HG03575 (cell line): ENCODE measurements at regions not wholly inside any gene's neighbourhood (a gene's known extent, or its start where the extent isn't known, plus 50 kb on each side); places are given as distances from the start of the nearest gene placed in this dataset.
"Not testable (repeated sequence)": the region's sequence is repeated elsewhere in the genome, so short reads cannot be mapped to it uniquely, and the experiment has no call there.

Experiments
- ATAC-seq: cut with Tn5 transposase; IDR thresholded peaks from one replicate; pipeline ENCODE4 v1.9.1; 2021; ENCODE audit not compliant: unreplicated experiment, insufficient number of reproducible peaks, low FRiP score; ENCODE audit errors: extremely low read depth

DNA sequence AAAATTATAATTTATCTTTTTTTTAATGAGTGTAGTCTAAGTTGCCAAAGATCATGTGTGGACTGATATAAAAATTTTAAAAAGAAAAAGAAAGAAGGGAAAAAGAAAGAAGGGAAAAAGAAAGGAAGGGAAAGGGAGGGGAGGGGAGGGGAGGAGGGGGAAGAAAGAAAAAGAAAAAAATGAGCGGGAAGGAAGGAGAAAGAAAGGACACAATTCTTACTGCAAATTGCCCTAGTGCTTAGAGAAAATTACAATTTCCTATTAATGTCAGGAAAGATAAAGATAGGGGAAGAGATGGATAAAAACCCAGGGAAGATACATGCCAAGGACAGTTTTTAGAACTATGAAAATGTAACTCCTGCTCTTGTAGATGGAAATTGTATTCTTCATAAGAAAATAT is 789.7 kb upstream of the GRAMD2B start:
- ATAC-seq: no peak

DNA sequence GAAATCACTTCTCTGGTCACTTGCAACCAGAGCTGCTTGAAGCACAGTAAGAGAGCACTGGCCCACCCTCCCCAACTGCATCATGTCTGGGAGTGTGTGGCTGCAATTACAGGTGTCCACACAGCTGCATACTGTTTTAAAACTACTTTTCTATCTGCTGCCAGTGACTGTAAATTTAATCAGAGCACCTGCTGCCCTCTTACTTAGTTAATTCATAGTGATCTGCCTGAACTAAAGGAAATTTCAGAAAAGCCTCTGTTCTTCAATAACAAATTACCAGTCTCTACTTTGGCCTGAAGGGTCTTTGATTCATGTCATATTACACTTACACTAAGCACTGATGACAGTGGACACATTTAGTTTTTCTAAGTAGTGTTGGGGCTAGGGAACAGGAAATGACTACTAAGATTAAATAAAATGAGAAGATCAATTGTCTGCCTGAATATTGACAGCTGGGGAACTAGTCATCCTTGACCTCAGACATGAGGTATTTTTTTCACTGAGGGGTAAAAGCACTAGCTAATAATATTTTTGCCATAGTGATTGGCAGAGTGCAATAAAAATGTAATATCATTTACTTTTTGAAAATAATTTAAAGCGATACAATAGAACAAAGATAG is 788.9 kb upstream of the GRAMD2B start:
- ATAC-seq: no peak

DNA sequence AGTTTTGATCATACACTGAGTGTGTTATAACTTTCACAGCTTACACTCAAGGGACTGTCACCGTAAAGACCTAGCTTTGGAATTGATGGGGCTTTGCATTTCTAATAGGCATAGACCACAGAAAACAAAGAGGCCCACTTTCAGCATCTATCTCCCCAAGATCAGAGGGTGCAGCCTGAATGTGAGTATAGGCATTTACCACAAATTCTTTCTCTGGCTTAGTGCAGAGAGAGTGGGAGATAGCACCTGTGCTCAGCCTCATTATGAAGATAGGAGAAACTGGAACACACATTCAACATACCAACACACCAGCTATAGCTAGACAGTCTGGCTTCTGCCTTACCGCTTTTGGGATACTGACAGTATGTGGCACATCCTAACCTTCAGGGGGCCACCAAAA is 783.4 kb upstream of the GRAMD2B start:
- ATAC-seq: no peak

DNA sequence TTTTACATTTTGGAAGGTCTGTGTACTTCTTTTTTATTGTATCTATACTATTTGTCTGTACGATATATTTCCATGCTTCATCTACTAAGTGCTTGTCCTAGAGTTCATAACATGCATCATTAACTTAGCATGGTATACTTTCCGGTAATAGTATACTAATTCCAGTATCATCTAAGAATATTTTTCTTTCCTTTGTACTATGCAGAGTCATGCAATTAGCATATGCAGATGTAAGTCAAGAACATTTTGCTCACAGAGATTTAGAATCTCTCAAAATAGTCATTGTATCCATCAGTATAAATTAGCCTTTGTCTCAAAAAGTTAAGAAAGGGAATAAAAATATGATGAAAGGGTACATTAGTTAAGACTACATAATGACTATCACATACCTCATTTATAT is 770.4 kb upstream of the GRAMD2B start:
- no peak for ATAC-seq

DNA sequence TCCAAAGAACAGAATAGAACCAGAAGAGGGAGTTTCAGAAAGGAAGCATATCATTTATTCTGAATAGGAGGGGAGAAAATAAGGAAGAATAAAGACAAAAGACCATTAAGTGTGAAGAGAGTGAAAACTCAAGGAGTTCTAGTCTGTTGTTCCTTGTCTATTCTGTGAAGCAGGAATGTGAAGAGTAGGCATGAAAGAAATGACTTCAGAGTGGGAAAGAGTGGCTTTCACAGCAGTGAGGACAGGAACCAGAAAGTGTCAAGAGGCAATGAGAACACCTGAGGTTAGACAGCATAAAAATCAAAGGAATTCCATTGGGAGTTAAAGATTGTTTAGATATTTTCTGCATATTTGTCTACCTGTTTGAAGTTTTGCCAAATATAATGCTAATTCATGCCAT is 768.8 kb upstream of the GRAMD2B start:
- ATAC-seq: no peak

DNA sequence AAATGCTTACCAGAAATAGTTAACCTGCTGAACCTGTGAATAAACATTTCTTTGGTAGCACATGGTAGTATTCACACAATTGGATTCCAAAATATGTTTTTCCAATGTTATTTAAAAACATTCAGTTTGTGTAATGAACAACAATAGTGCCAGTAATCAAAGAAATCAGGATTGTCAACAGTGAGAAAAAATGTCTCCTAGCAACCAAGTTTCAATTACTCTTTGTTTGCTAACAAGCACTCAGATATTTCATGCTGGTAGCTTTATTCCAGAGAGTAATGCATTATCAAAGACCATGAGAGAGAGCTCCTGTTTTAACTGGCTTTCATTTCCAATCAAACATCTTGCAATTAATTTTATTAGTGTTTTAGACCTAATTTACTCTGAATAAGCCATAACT is 768.1 kb upstream of the GRAMD2B start:
- ATAC-seq: no peak

DNA sequence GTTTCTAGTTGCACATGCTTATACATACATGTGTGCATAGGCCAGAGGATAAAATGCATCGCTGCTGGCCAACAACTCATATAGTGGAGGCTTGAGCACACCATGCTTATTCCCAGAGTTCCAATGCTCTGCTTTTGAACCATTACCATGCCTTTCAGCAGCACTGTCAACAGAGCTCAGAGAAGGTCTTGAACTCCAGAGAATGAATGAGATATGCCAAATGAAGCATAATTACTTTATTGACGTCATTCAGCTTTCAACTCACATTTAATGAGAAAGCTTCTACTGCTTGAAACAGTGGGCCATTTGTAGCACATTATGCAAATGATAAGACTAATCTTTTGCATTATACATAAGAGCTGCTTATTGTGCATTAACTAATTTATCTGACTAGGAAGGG is 765.3 kb upstream of the GRAMD2B start:
- ATAC-seq: no peak

DNA sequence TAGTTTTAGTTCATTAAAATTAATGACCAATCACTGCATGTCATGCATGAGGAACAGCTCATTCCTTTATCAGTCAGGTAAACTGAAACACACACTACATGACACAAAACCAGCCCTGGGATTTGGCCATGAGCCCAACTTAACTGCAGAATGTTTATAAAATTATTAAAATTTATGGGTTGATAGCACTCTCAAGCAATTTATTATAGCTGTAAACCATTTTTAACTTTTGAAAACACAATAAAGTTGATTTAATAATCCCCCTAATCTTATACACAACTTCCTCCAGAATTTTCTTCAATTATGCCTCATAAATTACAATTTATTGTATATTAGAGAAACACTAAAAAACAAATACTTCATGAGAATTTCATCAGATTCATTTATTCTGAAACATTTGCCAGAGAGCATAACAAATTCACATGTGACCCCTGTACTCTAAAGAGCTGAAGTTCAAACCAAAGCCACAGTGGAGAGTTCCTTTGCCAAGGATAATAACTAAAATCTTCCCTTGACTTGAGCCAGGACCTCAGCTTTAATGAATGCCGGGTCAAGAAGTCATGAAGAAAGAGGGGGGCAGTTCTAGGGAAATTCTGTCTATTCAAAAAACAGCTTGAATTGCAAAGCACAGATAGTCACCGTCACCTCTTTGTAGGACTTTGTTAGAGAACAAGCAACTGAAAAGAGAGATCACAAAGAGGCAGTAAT is 763.7 kb upstream of the GRAMD2B start:
- no peak for ATAC-seq

DNA sequence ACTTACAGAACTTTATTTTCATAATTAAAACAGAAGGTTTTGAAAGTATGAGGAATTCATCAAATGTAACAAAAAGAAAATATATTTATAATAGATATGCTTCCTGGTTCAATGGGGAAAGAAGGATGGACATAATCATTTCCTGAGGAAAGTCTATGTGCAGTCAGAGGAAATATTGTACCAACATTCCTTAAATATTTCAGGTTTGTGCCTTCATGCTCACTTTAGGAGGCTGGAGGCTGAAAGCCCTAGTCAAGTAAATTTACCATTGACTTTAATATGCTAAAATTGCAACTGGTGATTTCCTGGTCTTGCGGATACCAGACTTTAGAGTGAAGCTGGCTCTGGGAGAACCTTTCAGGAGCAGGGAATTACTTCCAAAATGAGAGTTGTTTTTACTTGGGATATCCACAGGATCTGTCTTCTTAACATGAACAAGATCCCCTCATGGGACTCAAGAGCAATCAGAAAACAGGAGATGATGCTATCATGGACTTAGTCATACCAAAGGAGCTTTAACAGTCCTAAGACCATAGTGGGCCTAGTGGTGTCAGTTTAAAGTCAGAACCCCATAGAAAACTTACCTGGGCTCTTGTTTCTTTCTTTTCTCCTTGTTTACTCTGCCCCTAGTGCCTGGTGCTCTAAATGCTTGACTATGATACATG is 762.8 kb upstream of the GRAMD2B start:
- no peak for ATAC-seq

DNA sequence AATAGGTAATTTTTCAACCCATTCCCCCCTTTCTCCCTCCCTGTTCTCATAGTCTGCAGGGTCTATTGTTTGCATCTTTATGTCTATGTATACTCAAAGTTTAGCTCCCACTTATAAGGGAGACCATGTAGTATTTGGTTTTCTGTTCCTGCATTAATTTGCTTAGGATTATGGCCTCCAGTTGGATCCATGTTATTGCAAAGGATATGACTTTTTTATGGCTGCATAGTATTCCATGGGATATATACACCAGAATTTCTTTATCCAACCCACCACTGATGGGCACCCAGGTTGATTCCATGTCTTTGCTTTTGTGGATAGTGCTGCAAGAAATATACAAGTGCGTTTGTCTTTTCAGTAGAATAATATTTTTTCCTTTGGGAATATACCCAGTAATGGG is 761.6 kb upstream of the GRAMD2B start:
- ATAC-seq: no peak

DNA sequence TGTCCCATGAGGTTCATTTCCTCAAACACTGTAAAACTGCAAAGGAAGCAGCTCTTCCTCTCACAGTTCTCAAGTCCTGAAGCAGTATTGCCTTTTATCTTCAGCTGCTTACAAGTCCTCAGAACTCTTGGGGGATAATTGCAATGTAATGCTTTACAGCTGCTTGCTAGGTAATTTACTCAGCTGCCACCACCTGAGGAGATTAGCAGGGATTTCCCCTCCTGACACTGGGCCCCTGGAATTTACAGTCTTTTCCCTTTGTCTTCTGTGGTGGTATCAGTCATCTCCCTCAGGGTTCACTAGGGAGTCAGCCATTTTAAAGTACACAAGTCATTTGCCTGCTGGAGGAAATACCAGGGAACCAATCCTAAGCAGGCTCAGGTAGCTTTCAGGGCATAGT is 754.3 kb upstream of the GRAMD2B start:
- no peak for ATAC-seq

DNA sequence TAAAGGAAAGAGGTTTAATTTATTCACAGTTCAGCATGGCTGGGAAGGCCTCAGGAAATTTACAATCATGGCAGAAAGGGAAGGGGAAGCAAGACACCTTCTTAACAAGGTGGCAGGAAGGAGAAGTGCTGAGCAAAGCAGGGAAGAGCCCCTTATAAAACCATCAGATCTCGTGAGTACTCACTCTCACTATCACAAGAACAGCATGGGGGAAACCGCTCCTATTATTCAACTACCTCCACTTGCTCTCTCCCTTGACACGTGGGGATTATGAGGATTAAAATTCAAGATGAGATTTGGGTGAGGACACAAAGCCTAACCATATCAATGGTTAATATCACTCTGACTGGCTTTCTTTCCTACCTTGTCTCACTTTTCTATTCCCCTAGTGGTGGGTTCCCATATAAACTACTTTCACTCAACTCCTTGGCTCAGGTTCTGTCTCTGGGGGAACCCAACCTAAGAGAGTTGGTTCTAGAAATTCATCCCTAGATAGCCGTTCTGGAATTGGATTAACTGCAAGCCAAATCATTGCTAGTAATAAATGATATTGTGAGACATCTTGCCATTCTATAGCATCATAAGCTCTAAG is 749.8 kb upstream of the GRAMD2B start:
- ATAC-seq: no peak

DNA sequence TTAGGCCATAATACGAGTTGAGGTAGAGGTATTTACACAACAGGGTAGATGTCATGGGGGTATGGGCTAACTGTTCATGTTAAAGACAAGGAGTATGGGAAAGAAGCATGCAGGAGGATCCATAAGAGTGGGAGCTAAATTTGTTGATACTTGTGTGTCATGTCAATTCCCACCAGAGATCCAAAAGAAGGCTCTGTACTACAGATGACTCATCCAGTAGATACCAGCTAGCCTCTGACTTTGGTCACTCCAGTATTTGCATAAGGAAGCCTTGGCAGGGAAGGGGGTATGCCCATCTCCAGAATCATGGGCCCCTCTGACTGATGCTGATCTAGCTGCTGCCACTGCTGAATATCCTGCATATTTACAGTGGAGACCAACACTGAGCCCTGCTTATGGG is 743.7 kb upstream of the GRAMD2B start:
- no peak for ATAC-seq

DNA sequence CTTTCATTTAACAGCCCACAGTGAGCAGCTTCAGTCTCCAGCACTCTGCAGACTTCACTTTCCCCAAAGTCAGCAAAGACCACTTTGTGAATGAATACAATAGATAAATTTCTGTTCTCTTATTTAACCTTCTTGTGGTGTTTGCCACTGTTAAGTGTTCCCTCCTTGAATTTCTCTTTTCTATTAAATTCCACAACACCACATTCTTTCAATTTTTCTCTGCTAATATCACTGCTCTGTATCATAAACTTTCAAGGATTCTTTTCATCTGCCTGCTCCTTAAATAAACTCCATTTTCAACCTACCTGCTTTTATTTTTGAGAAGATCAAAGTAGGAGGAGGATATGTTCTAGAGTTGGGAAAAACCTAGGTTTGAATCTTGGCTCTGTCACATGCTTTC is 739.5 kb upstream of the GRAMD2B start:
- no peak for ATAC-seq

DNA sequence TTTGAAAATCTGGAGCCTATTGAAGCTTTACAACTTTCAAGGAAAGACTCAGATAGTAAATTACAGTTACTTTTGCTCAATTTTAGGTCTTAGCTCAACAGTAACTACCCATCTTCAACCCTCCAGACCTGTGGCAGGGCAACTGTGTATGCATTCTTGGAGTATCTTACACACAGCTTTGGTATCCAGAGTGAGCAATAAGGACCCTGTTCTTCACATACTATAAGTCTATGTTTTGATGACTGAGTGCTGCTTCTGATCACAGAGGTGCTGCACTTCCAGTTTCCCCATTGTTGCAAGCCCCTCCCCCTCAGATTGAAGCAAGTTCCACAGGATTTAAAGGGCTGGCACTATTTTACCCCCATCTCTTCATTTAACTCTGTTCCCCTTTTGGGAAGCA is 737.4 kb upstream of the GRAMD2B start:
- no peak for ATAC-seq

DNA sequence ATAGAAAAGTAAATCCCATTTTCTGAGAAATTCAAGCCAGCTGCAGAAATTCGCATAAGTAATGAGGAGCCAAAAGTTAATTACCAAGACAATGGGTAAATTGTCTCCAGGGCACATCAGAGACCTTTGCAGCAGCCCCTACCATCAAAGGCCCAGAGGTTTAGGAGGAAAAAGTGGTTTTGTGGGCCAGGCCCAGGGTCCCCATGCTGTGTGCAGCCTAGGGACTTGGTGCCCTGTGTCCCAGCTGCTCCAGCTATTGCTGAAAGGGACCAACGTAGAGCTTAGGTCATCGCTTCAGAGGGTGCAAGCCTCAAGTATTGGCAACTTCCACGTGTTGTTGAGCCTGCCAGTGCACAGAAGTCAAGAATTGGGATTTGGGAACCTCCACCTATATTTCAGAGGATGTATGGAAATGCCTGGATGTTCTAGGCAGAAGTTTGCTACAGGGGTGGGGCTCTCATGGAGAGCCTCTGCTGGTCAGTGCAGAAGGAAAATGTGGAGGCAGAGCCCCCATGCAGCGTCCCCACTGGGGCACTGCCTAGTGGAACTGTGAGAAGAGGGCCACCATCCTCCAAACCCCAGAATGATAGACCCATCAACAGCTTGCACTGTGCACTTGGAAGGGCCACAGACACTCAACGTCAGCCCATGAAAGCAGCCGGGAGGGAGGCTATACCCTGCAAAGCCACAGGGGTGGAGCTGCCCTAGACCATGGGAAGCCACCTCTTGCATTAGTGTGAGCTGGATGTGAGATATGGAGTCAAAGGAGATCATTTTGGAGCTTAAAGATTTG is 731.3 kb upstream of the GRAMD2B start:
- ATAC-seq: not testable (repeated sequence)

DNA sequence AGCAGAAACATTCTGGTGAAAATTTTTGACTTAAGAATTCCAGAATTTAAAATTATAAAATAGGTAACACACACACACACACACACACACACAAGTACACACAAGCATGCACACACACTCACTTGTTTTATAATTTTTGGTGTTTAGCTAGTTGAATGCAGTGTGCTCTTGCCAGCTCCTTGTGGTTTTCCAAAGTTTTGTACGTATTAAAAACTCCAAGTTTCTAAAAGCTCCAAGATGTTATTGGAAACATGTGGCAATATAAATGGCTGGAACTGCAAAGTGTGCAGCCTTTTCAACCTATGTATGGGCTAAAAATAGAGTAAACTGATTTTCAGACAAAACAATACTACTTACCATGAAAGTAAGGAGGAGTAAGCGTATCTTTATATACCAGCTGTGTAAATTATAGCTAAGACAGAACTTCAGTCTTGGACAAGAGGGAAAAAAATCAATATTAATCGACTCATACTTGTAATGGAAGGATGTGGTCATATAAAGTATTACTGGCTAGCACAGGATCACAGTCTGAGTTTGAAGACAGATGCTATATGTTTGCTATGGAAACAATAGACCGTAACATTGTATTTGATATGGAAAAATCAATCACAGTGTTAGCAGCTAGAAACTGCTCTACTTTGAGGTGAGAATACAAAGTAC is 727.1 kb upstream of the GRAMD2B start:
- ATAC-seq: no peak

DNA sequence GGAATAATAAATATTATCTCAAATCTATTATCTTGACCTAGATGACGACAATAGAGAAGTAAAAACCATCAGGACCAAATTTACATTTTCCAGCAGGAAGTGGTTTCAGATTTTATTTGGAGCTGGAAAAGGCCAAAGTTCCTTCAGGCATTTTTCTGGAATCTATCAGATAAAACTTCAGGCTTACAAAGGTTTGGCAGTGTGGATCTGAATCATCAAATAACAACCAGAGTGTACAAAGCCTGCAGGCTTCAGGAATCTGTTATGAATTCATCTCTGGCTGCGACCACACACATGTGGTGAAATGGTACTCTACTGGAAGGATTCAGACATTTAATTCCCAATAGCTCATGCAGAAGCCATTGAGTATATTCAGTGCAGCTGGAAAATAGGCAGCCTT is 726.4 kb upstream of the GRAMD2B start:
- ATAC-seq: no peak

DNA sequence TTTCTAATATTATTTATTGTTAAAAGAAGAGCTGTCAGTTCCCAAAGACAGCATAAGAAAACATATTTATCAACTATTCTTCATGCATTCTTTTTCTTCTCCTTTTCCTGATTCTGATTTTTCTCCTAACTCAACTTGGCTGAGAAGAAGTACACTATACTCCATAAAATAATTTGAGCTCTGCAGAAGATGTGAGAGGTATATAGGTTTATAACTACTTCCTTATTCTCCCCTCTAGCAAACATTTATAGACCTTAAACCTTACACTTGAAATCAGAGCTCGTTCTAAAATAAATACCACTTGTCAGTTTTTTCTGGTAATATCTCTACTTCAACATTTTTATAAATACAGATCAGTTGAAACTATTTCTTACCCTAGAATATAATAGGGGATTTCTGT is 724.8 kb upstream of the GRAMD2B start:
- ATAC-seq: no peak
